ENCODE measurements at regions not wholly inside any gene's neighbourhood (a gene's known extent, or its start where the extent isn't known, plus 50 kb on each side); places are given as distances from the start of the nearest gene placed in this dataset.

DNA sequence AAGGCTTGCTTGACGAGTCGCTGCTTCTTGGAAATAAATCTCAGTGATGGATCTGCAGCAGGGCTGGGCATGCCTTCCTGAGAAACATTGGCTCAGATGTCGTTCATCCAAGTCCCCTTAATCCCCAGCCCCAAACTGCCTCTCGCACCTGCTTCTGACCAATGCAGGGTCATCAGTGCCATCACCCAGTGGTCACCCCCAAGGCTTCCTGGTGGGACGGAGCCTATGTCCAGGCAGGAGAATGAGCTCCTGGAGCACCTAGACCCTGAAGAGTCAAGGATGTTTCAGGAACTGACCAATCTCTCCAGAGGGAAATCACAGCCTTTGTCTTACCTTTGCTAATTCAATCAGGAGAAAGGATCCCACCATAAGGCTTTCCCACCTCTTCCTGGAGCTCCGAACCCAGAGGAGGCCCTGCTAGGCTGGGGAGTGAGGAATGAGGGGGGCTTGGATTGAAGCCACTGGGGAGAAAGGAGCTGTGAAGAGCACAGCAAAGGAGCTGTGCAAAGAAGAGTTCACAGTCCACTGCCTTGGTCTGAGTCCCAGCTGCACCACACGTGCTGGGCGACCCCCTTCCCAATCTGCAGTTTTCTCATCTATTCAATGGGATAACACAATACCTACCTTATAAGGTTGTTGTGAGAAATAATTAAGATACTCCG lies 416.1 kb downstream of the NPHP4 start:
- Histone ChIP-seq H3K4me3 (ENCODE audit: low read length) (no peak overlapping the region), H2AFZ (ENCODE audit: low read depth, low read length) (no peak overlapping the region), H3K9ac (ENCODE audit: low read length) (no peak overlapping the region), H3K79me2 (replicated peaks; ENCODE audit: insufficient read depth, low read length) (no peaks in the 10 kb centered on the region), H3F3A (ENCODE audit: insufficient read depth, low read length, poor library complexity, severe bottlenecking) (no peaks in the 10 kb centered on the region), H3K9me3 (ENCODE audit: low read length) (no peaks in the 10 kb centered on the region), H3K4me2 (ENCODE audit: low read length) (no peak overlapping the region), H3K27me3 (ENCODE audit: insufficient read depth, low read depth, low read length) (no peaks in the 10 kb centered on the region), H4K20me1 (ENCODE audit: insufficient read depth) (no peaks in the 10 kb centered on the region), H3K9me2 (ENCODE audit: insufficient read depth, low read length) (no peaks in the 10 kb centered on the region), H3K27ac (ENCODE audit: low read length) (no peak overlapping the region), H3K36me3 (ENCODE audit: insufficient read depth, low read length) (no peaks in the 10 kb centered on the region)
- no peak for TF ChIP-seq EP300 (conservative IDR thresholded peaks at IDR 0.05; ENCODE audit: poor library complexity, severe bottlenecking)
- no peak for TF ChIP-seq RAD21 (conservative IDR thresholded peaks at IDR 0.05)
- TF ChIP-seq POLR2AphosphoS5 (IDR thresholded peaks at IDR 0.05) = no peak
- no peak for TF ChIP-seq SMC3 (conservative IDR thresholded peaks at IDR 0.05; ENCODE audit: poor library complexity)
- no peak for TF ChIP-seq TAF1 (IDR thresholded peaks at IDR 0.05; ENCODE audit: low read depth)
- TF ChIP-seq, protein P1, sequence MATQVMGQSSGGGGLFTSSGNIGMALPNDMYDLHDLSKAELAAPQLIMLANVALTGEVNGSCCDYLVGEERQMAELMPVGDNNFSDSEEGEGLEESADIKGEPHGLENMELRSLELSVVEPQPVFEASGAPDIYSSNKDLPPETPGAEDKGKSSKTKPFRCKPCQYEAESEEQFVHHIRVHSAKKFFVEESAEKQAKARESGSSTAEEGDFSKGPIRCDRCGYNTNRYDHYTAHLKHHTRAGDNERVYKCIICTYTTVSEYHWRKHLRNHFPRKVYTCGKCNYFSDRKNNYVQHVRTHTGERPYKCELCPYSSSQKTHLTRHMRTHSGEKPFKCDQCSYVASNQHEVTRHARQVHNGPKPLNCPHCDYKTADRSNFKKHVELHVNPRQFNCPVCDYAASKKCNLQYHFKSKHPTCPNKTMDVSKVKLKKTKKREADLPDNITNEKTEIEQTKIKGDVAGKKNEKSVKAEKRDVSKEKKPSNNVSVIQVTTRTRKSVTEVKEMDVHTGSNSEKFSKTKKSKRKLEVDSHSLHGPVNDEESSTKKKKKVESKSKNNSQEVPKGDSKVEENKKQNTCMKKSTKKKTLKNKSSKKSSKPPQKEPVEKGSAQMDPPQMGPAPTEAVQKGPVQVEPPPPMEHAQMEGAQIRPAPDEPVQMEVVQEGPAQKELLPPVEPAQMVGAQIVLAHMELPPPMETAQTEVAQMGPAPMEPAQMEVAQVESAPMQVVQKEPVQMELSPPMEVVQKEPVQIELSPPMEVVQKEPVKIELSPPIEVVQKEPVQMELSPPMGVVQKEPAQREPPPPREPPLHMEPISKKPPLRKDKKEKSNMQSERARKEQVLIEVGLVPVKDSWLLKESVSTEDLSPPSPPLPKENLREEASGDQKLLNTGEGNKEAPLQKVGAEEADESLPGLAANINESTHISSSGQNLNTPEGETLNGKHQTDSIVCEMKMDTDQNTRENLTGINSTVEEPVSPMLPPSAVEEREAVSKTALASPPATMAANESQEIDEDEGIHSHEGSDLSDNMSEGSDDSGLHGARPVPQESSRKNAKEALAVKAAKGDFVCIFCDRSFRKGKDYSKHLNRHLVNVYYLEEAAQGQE (IDR thresholded peaks at IDR 0.05; ENCODE audit: borderline replicate concordance) = no peak
- TF ChIP-seq, protein P2, sequence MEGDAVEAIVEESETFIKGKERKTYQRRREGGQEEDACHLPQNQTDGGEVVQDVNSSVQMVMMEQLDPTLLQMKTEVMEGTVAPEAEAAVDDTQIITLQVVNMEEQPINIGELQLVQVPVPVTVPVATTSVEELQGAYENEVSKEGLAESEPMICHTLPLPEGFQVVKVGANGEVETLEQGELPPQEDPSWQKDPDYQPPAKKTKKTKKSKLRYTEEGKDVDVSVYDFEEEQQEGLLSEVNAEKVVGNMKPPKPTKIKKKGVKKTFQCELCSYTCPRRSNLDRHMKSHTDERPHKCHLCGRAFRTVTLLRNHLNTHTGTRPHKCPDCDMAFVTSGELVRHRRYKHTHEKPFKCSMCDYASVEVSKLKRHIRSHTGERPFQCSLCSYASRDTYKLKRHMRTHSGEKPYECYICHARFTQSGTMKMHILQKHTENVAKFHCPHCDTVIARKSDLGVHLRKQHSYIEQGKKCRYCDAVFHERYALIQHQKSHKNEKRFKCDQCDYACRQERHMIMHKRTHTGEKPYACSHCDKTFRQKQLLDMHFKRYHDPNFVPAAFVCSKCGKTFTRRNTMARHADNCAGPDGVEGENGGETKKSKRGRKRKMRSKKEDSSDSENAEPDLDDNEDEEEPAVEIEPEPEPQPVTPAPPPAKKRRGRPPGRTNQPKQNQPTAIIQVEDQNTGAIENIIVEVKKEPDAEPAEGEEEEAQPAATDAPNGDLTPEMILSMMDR (IDR thresholded peaks at IDR 0.05; ENCODE audit: poor library complexity, severe bottlenecking) = no peak
- no peak for TF ChIP-seq EZH2 (IDR thresholded peaks at IDR 0.05; ENCODE audit: borderline replicate concordance, insufficient read depth, low read length, poor library complexity, severe bottlenecking)
- no peak for TF ChIP-seq MXI1 (conservative IDR thresholded peaks at IDR 0.05; ENCODE audit: poor library complexity, severe bottlenecking)

DNA sequence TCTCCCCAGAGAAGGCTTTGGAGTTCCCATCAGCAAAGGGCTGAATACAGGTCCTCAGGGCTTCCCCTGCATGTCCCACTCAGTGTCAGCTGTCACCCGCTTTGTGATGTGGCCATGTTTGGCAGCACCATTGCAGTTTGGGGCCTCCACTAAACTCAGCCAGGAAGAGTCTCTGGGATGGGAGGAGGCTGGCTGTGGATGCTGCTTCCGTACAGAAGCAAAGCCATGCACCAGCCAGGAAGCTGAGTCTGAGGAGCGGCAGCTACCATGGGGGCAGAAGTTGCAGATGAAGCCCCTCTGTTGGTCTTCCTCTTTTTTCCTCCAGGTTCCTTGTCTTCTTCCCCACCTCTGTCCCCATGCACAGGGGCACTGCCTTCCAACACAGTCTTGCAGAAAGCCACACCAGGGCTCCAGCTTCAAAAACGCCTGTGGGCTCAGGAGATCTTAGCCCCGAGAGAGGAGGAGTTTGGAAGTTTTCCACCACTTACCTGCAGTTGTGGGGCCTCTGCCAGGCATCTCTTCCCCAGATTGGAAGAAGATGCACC lies 416.8 kb downstream of the NPHP4 start:
- Histone ChIP-seq H3K9me3 (ENCODE audit: low read length) (no peaks in the 10 kb centered on the region), H3K27me3 (ENCODE audit: insufficient read depth, low read depth, low read length) (no peaks in the 10 kb centered on the region), H3K9me2 (ENCODE audit: insufficient read depth, low read length) (no peaks in the 10 kb centered on the region), H4K20me1 (ENCODE audit: insufficient read depth) (no peaks in the 10 kb centered on the region), H3K4me2 (ENCODE audit: low read length) (no peak overlapping the region), H3K36me3 (ENCODE audit: insufficient read depth, low read length) (no peaks in the 10 kb centered on the region), H3K79me2 (replicated peaks; ENCODE audit: insufficient read depth, low read length) (no peaks in the 10 kb centered on the region), H3F3A (ENCODE audit: insufficient read depth, low read length, poor library complexity, severe bottlenecking) (no peaks in the 10 kb centered on the region), H3K9ac (ENCODE audit: low read length) (no peak overlapping the region), H3K4me3 (ENCODE audit: low read length) (no peak overlapping the region), H2AFZ (ENCODE audit: low read depth, low read length) (no peak overlapping the region), H3K27ac (ENCODE audit: low read length) (no peak overlapping the region)
- no peak for TF ChIP-seq TAF1 (IDR thresholded peaks at IDR 0.05; ENCODE audit: low read depth)
- no peak for TF ChIP-seq EP300 (conservative IDR thresholded peaks at IDR 0.05; ENCODE audit: poor library complexity, severe bottlenecking)
- TF ChIP-seq EZH2 (IDR thresholded peaks at IDR 0.05; ENCODE audit: borderline replicate concordance, insufficient read depth, low read length, poor library complexity, severe bottlenecking) = no peak
- TF ChIP-seq SMC3 (conservative IDR thresholded peaks at IDR 0.05; ENCODE audit: poor library complexity) = no peak
- no peak for TF ChIP-seq POLR2AphosphoS5 (IDR thresholded peaks at IDR 0.05)
- TF ChIP-seq, protein P2 (IDR thresholded peaks at IDR 0.05; ENCODE audit: poor library complexity, severe bottlenecking) = no peak
- TF ChIP-seq, protein P1 (IDR thresholded peaks at IDR 0.05; ENCODE audit: borderline replicate concordance) = no peak
- TF ChIP-seq RAD21 (conservative IDR thresholded peaks at IDR 0.05) = no peak
- no peak for TF ChIP-seq MXI1 (conservative IDR thresholded peaks at IDR 0.05; ENCODE audit: poor library complexity, severe bottlenecking)
